Skeletal muscle tissue (tissue), 3 donors: ENCODE measurements at regions not wholly inside any gene's neighbourhood (a gene's known extent, or its start where the extent isn't known, plus 50 kb on each side); places are given as distances from the start of the nearest gene placed in this dataset.

Experiments
- H3K27ac ChIP-seq: one replicate; pipeline ENCODE4 v1.7.0; 2013; ENCODE audit warnings: mild to moderate bottlenecking, low read depth, low read length, inconsistent platforms
- H3K27me3 ChIP-seq, 3 donors: one replicate each; pipeline ENCODE4 v1.7.0; 2013; ENCODE audit warnings: low read length in 3 of 3; ENCODE audit not compliant: control insufficient read depth in 3 of 3, insufficient read depth in 3 of 3
- H3K36me3 ChIP-seq, 3 donors: one replicate each; pipeline ENCODE4 v1.7.0; 2013; ENCODE audit warnings: low read length in 3 of 3; ENCODE audit not compliant: control insufficient read depth in 3 of 3, insufficient read depth in 3 of 3
- H3K4me1 ChIP-seq, 3 donors: one replicate each; pipeline ENCODE4 v1.7.0; 2013; ENCODE audit warnings: low read length in 3 of 3, mild to moderate bottlenecking in 3 of 3; ENCODE audit not compliant: control insufficient read depth in 3 of 3, insufficient read depth in 3 of 3
- H3K4me3 ChIP-seq, 3 donors: one replicate each; pipeline ENCODE4 v1.7.0; 2013; ENCODE audit warnings: low read length in 3 of 3
- H3K9ac ChIP-seq, 3 donors: one replicate each; pipeline ENCODE4 v1.7.0; 2013; ENCODE audit warnings: low read length in 3 of 3, mild to moderate bottlenecking in 3 of 3, moderate library complexity in 2 of 3, low read depth in 1 of 3
- H3K9me3 ChIP-seq, 3 donors: one replicate each; pipeline ENCODE4 v1.7.0; 2013; ENCODE audit warnings: low read length in 3 of 3; ENCODE audit not compliant: control insufficient read depth in 3 of 3
- donor health status: Osteomylitis.

GRCh38 chr17:63095459-63095858 is 129.4 kb downstream of the TANC2 start:
- Histone ChIP-seq H3K4me3 (no peak overlapping the region), H3K27ac (no peak overlapping the region), H3K27me3 (no peaks in the 10 kb centered on the region), H3K4me1 (no peaks in the 10 kb centered on the region), H3K9ac (no peak overlapping the region), H3K36me3 (no peaks in the 10 kb centered on the region), H3K9me3 (no peaks in the 10 kb centered on the region)

GRCh38 chr17:63095879-63096278 is 129.8 kb downstream of the TANC2 start:
- H3K9ac ChIP-seq = no peak overlapping the region
- no peaks in the 10 kb centered on the region for H3K27me3 ChIP-seq
- no peaks in the 10 kb centered on the region for H3K36me3 ChIP-seq
- no peak overlapping the region for H3K4me3 ChIP-seq
- no peak overlapping the region for H3K27ac ChIP-seq
- no peaks in the 10 kb centered on the region for H3K9me3 ChIP-seq
- H3K4me1 ChIP-seq = no peaks in the 10 kb centered on the region

DNA sequence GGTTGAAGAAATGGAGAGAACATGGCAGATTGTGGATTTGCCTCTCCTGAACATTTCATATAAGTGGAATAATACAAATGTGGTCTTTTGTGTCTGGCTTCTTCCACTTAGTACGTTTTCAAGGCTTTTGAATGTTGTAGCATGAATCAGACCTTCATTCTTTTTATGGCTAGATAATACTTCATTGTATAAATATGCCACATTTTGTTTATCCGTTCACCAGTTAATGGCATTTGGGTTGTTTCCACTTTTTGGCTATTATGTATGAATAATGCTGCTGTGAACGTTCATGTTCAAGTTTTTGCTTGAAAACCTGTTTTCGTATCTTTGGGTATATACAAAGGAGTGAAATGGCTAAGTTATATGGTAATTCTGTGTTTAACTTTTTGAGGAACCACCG is 130.4 kb downstream of the TANC2 start:
- Histone ChIP-seq H3K4me1 (no peaks in the 10 kb centered on the region), H3K27me3 (no peaks in the 10 kb centered on the region), H3K36me3 (no peaks in the 10 kb centered on the region), H3K4me3 (no peak overlapping the region), H3K27ac (no peak overlapping the region), H3K9me3 (no peaks in the 10 kb centered on the region), H3K9ac (no peak overlapping the region)

GRCh38 chr17:63099425-63099824 is 133.4 kb downstream of the TANC2 start:
- no peaks in the 10 kb centered on the region for H3K9me3 ChIP-seq
- no peaks in the 10 kb centered on the region for H3K27me3 ChIP-seq
- H3K4me3 ChIP-seq = no peak overlapping the region
- no peak overlapping the region for H3K27ac ChIP-seq
- H3K9ac ChIP-seq = no peak overlapping the region
- no peaks in the 10 kb centered on the region for H3K36me3 ChIP-seq
- H3K4me1 ChIP-seq = no peaks in the 10 kb centered on the region

- no peak overlapping the region for H3K9ac ChIP-seq
- H3K36me3 ChIP-seq = no peaks in the 10 kb centered on the region
- H3K4me3 ChIP-seq = no peak overlapping the region
- no peaks in the 10 kb centered on the region for H3K9me3 ChIP-seq
- H3K27me3 ChIP-seq = no peaks in the 10 kb centered on the region
- no peak overlapping the region for H3K27ac ChIP-seq
- no peaks in the 10 kb centered on the region for H3K4me1 ChIP-seq
Observed at GRCh38 chr17:63102034-63102433, 136.0 kb downstream of the TANC2 start.

DNA sequence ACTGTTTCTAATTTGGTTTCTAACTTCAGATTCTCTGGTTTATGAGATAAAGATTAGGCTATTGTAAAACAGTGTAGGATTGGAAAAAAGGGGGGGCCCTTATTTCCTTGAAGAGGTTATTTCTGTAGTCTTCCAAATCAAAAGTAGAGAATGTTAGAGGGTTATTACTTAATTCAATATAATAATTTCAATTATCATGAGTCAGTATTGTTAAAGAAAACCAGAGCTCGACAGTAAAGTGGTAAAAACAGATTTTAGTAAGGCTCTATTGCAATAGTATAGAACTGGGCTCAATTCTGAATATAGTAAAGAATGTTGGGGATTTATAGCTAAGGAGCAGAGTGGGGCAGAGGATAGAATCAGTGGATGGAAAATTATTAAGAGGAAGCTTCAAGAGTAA is 140.0 kb downstream of the TANC2 start:
- Histone ChIP-seq H3K9ac (no peak overlapping the region), H3K4me1 (no peaks in the 10 kb centered on the region), H3K4me3 (no peak overlapping the region), H3K9me3 (no peaks in the 10 kb centered on the region), H3K36me3 (no peaks in the 10 kb centered on the region), H3K27ac (no peak overlapping the region), H3K27me3 (no peaks in the 10 kb centered on the region)

DNA sequence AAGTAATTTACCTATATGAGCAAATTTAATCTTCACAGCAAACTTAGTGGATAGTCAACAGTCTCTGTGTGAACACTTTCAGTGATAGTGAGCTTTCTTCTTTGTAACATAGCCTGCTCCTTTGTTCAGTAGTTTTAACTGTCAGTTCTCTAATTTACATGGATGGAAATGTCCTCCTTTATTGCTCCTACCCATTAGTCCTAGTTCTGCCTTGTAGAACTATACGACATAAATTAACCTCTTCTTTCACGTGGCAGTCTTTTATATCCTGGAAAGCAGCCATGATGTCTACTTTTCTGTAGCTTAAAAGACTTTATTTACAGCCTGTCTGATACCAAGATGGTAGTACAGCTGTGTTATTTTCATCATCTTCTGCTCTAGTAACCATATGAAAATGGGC is 143.6 kb downstream of the TANC2 start:
- H3K27ac ChIP-seq = no peak overlapping the region
- H3K9ac ChIP-seq = no peak overlapping the region
- no peaks in the 10 kb centered on the region for H3K4me1 ChIP-seq
- no peaks in the 10 kb centered on the region for H3K9me3 ChIP-seq
- H3K4me3 ChIP-seq = no peak overlapping the region
- H3K36me3 ChIP-seq = no peaks in the 10 kb centered on the region
- no peaks in the 10 kb centered on the region for H3K27me3 ChIP-seq

GRCh38 chr17:63113167-63113566 is 147.1 kb downstream of the TANC2 start:
- H3K27ac ChIP-seq = no peak overlapping the region
- H3K4me1 ChIP-seq = no peaks in the 10 kb centered on the region
- H3K9me3 ChIP-seq = no peaks in the 10 kb centered on the region
- no peak overlapping the region for H3K4me3 ChIP-seq
- H3K9ac ChIP-seq = no peak overlapping the region
- no peaks in the 10 kb centered on the region for H3K27me3 ChIP-seq
- no peaks in the 10 kb centered on the region for H3K36me3 ChIP-seq

GRCh38 chr17:63116228-63116627 is 150.2 kb downstream of the TANC2 start:
- no peak overlapping the region for H3K4me3 ChIP-seq
- no peaks in the 10 kb centered on the region for H3K4me1 ChIP-seq
- H3K9ac ChIP-seq = no peak overlapping the region
- no peak overlapping the region for H3K27ac ChIP-seq
- H3K36me3 ChIP-seq = no peaks in the 10 kb centered on the region
- no peaks in the 10 kb centered on the region for H3K9me3 ChIP-seq
- H3K27me3 ChIP-seq = no peaks in the 10 kb centered on the region

DNA sequence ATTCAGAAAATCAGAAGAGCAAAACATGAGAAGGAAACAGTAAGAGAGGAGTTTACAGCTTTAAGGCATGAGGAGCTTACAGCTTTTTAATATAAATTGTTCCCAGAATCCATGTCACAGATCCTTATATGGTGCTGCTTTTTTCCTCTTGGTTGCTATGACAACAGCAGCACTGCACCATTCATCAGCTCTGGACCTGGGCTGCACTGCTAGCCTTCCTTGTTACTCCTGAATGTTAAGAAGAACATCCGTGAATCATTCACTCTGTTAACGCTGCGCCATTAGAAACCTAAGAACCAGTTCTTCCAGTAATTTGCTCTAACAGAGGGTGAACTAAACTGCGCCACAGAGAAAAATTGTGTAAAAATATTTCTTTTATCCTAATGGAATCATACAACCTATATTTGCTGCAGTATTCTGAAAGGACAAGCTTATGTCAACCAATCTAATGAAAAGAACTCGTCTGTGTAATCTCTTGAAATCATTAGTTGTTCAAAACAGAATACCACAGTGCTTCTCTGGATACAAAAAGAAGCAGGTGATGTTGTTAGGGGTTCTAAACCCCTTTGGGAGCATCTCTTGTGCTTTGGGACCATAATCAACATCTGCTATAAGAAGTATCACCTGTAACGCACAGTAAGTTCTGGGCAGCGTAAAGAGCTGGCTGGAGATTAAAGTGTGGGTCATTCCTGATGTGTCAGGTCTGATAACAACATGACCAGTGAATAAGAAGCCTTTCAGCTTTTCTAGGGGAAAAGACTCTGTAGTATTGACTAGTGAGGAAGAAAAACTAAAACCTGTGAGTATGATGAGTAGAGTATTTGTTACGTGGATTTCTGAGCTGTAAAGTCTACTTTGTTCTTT is 151.2 kb downstream of the TANC2 start:
- H3K9me3 ChIP-seq = no peaks in the 10 kb centered on the region
- H3K9ac ChIP-seq = no peak overlapping the region
- no peak overlapping the region for H3K27ac ChIP-seq
- no peaks in the 10 kb centered on the region for H3K27me3 ChIP-seq
- H3K4me3 ChIP-seq = no peak overlapping the region
- H3K36me3 ChIP-seq = no peaks in the 10 kb centered on the region
- no peaks in the 10 kb centered on the region for H3K4me1 ChIP-seq
